Testis (tissue), 2 donors: ENCODE measurements at regions not wholly inside any gene's neighbourhood (a gene's known extent, or its start where the extent isn't known, plus 50 kb on each side); places are given as distances from the start of the nearest gene placed in this dataset.

ENCODE experiments used
- DNase-seq: peaks from one replicate; pipeline ENCODE4 v3.0.0-alpha.2; 2019
- H3K27ac ChIP-seq, 2 donors: fragments of 200-600 bp; sonication (generic); one replicate each; pipeline ENCODE4 v1.5.1; 2019
- H3K27me3 ChIP-seq: fragments of 200-600 bp; sonication (generic); one replicate; pipeline ENCODE4 v1.5.1; 2019
- H3K36me3 ChIP-seq: fragments of 200-600 bp; sonication (generic); one replicate; pipeline ENCODE4 v1.5.1; 2017; ENCODE audit warnings: low read depth; ENCODE audit errors: missing control alignments
- H3K4me1 ChIP-seq: fragments of 200-600 bp; sonication (generic); one replicate; pipeline ENCODE4 v1.5.1; 2019
- H3K4me3 ChIP-seq, 2 donors: fragments of 200-600 bp; sonication (generic); one replicate each; pipeline ENCODE4 v1.5.1; 2017 to 2019
- H3K9me3 ChIP-seq: fragments of 200-600 bp; sonication (generic); one replicate; pipeline ENCODE4 v1.5.1; 2017
- POLR2A ChIP-seq: fragments of 450-650 bp; IDR thresholded peaks from one replicate; pipeline ENCODE4 v1.6.1; 2017; ENCODE audit warnings: antibody characterized with exemption, mild to moderate bottlenecking, moderate library complexity
- WGBS, 2 donors: methylation state at CpG; one replicate each; pipeline ENCODE4 v1.1.5; 2018; 5-methylcytosine and 5-hydroxymethylcytosine counted together
- intact Hi-C: fragments of 100-400 bp; cut with DNase I; formaldehyde crosslinking; loops from one replicate; pipeline ENCODE4 v1.15.1; 2023; ENCODE audit warnings: low total_unique reads
- TF ChIP-seq, protein P1 (sequence below), 3 experiments: fragments of 450-650 bp in 2 of 3; fragments of 200-600 bp in 1 of 3; sonication (generic) in 1 of 3; IDR thresholded peaks; one replicate each; pipeline ENCODE4 v1.5.1; 2016 to 2019; ENCODE audit warnings: antibody characterized with exemption in 3 of 3, mild to moderate bottlenecking in 2 of 3, moderate library complexity in 1 of 3

DNA sequence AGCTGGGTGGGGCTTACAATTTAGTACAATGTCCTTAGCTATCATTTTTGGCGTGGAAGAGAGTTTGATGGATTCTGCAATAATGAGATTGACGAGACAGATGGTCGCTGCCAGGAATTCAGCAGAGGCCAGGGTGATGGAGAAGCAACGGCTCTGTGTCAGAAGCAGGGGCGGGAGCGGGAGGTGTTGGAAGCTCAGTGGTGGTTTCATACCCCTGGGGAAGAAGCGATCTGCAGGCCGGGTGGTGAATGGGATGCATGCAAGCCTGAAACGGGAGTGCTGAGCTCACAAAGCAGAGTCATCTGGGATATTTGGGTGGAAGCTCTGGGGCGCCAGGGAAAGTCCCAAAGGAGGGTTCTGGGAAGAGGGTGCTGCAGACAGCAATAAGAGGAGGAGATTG lies 370.8 kb downstream of the ZNF536 start:
- DNase-seq: no peak

GRCh38 chr19:30742406-30742938 lies 370.3 kb downstream of the ZNF536 start:
- intact Hi-C loops: no loop called here
- DNase-seq: no peak

More for the DNA sequence above, 370.8 kb downstream of the ZNF536 start:
- H3K36me3 ChIP-seq: no peaks in the 10 kb centered on the region
- H3K4me3 ChIP-seq: no peak overlapping the region
- no peak for TF ChIP-seq POLR2A
- TF ChIP-seq, protein P1, sequence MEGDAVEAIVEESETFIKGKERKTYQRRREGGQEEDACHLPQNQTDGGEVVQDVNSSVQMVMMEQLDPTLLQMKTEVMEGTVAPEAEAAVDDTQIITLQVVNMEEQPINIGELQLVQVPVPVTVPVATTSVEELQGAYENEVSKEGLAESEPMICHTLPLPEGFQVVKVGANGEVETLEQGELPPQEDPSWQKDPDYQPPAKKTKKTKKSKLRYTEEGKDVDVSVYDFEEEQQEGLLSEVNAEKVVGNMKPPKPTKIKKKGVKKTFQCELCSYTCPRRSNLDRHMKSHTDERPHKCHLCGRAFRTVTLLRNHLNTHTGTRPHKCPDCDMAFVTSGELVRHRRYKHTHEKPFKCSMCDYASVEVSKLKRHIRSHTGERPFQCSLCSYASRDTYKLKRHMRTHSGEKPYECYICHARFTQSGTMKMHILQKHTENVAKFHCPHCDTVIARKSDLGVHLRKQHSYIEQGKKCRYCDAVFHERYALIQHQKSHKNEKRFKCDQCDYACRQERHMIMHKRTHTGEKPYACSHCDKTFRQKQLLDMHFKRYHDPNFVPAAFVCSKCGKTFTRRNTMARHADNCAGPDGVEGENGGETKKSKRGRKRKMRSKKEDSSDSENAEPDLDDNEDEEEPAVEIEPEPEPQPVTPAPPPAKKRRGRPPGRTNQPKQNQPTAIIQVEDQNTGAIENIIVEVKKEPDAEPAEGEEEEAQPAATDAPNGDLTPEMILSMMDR (IDR thresholded peaks at IDR 0.05): no peak
- WGBS, 2 donors: 56 to 69% methylated on average over 10 of the region's 10 CpGs
- no peak overlapping the region for H3K27ac ChIP-seq
- intact Hi-C loops: no loop called here
- no peaks in the 10 kb centered on the region for H3K27me3 ChIP-seq
- no peaks in the 10 kb centered on the region for H3K4me1 ChIP-seq
- H3K9me3 ChIP-seq: no peaks in the 10 kb centered on the region

DNA sequence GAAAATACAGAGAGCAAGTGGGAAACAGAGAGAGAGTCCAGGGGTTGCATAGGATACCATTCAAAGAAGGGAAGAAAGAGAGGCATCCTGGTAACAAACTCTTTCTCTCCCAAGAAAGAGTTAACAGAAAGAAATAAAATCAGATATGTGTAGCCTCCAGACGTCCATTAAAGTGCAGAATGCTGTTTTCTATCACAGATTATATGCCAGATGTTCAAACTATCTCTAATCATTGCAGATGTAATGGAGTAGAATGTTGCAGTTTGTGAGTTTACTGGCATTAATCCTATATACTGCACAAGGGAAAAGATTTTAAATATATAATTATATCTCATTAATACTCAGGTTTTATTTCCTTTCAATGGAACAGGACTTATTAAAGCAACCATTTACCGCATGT lies 369.4 kb downstream of the ZNF536 start:
- no peak for DNase-seq
- Histone ChIP-seq H3K36me3 (no peaks in the 10 kb centered on the region), H3K9me3 (no peaks in the 10 kb centered on the region), H3K4me1 (no peaks in the 10 kb centered on the region), H3K27ac (no peak overlapping the region), H3K27me3 (no peaks in the 10 kb centered on the region), H3K4me3 (no peak overlapping the region)
- intact Hi-C loops: no loop called here
- TF ChIP-seq, protein P1 (IDR thresholded peaks at IDR 0.05): no peak
- no peak for TF ChIP-seq POLR2A
- WGBS, 2 donors: 53 to 61% methylated on average over 2 of the region's 2 CpGs

More at GRCh38 chr19:30742406-30742938, 370.3 kb downstream of the ZNF536 start:
- TF ChIP-seq, protein P1 (IDR thresholded peaks at IDR 0.05): no peak
- no peak for TF ChIP-seq POLR2A
- no peaks in the 10 kb centered on the region for H3K27me3 ChIP-seq
- WGBS, 2 donors: 44 to 47% methylated on average over 8 to 12 of the region's 12 CpGs
- no peaks in the 10 kb centered on the region for H3K9me3 ChIP-seq
- H3K4me3 ChIP-seq: no peak overlapping the region
- no peak overlapping the region for H3K27ac ChIP-seq
- no peaks in the 10 kb centered on the region for H3K4me1 ChIP-seq
- H3K36me3 ChIP-seq: no peaks in the 10 kb centered on the region

GRCh38 chr19:30739394-30739793 lies 367.2 kb downstream of the ZNF536 start:
- TF ChIP-seq POLR2A: no peak
- TF ChIP-seq, protein P1 (IDR thresholded peaks at IDR 0.05): no peak
- Histone ChIP-seq H3K9me3 (no peaks in the 10 kb centered on the region), H3K4me1 (no peaks in the 10 kb centered on the region), H3K27me3 (no peaks in the 10 kb centered on the region), H3K4me3 (no peak overlapping the region), H3K27ac (no peak overlapping the region), H3K36me3 (no peaks in the 10 kb centered on the region)
- DNase-seq: no peak
- WGBS, 2 donors: 85 to 86% methylated on average over 5 of the region's 5 CpGs
- intact Hi-C loops: no loop called here

GRCh38 chr19:30738047-30738446 lies 365.9 kb downstream of the ZNF536 start:
- H3K9me3 ChIP-seq: no peaks in the 10 kb centered on the region
- no peaks in the 10 kb centered on the region for H3K4me1 ChIP-seq
- H3K27ac ChIP-seq: no peak overlapping the region
- intact Hi-C loops: no loop called here
- H3K27me3 ChIP-seq: no peaks in the 10 kb centered on the region
- H3K36me3 ChIP-seq: no peaks in the 10 kb centered on the region
- TF ChIP-seq POLR2A: no peak
- TF ChIP-seq, protein P1 (IDR thresholded peaks at IDR 0.05): no peak
- DNase-seq: no peak
- no peak overlapping the region for H3K4me3 ChIP-seq
- WGBS, 2 donors: 75 to 88% methylated on average over 2 of the region's 2 CpGs
